ENCODE measurements at regions not wholly inside any gene's neighbourhood (a gene's known extent, or its start where the extent isn't known, plus 50 kb on each side); places are given as distances from the start of the nearest gene placed in this dataset.

- no peak for TF ChIP-seq CTCF (IDR thresholded peaks at IDR 0.05)
- intact Hi-C loops (cut with DNase I): loop anchor here (1.0 kb wide), 1 partner anchor 591 kb away; no protein-coding TSS in a partner anchor
- Histone ChIP-seq H3K4me1 (peaks cover 0 to 7% of the 10 kb centered on the region in 2 donors), H3K4me3 (no peak overlapping the region), H3K9me3 (no peaks in the 10 kb centered on the region), H3K27me3 (no peaks in the 10 kb centered on the region), H3K27ac (no peak overlapping the region), H3K36me3 (no peaks in the 10 kb centered on the region)
- no peak for DNase-seq (ENCODE audit: low spot score in 2 of 2)
Measured at GRCh38 chr2:111705239-111705638, 178.8 kb downstream of the ANAPC1 start.

DNA sequence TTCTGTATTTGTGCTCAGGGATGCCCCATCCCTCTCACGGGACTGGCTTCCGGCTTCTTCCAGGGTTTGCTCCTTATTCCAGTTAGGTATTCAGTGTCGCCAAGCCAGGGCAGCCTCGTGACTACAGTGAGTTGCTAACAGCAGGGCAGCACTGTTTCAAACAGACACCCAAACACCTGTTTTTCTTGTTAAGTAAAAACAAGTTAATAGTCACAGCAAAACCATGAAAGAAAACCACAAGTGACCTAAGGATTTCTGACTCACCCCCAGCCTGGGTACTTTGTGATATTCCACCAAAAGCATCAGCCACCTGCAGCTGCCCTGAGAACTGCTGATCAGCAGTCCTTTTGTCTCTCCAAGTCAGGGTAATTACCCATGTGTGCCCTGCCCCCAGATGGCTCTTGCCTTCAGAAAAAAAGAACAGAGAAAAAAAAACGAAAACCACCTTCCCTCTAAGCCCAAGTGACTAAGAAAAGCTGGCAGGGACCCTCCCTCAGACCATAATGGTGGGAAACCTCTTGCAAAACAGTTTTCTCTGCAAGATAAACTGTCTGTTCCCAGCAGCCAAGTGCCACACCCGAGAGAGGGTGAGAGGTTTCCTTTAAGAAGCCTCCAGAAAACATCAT, 178.2 kb downstream of the ANAPC1 start:
- Histone ChIP-seq H3K27me3 (no peaks in the 10 kb centered on the region), H3K27ac (no peak overlapping the region), H3K36me3 (no peaks in the 10 kb centered on the region), H3K4me1 (peaks cover 0 to 7% of the 10 kb centered on the region in 2 donors), H3K4me3 (no peak overlapping the region), H3K9me3 (no peaks in the 10 kb centered on the region)
- peak in 1 of 2 donors; percentile 63 for DNase-seq (ENCODE audit: low spot score in 2 of 2)
- no peak for TF ChIP-seq CTCF (IDR thresholded peaks at IDR 0.05)
- intact Hi-C loops (cut with DNase I): loop anchor here (1.0 kb wide), 1 partner anchor 592 kb away; no protein-coding TSS in a partner anchor

DNA sequence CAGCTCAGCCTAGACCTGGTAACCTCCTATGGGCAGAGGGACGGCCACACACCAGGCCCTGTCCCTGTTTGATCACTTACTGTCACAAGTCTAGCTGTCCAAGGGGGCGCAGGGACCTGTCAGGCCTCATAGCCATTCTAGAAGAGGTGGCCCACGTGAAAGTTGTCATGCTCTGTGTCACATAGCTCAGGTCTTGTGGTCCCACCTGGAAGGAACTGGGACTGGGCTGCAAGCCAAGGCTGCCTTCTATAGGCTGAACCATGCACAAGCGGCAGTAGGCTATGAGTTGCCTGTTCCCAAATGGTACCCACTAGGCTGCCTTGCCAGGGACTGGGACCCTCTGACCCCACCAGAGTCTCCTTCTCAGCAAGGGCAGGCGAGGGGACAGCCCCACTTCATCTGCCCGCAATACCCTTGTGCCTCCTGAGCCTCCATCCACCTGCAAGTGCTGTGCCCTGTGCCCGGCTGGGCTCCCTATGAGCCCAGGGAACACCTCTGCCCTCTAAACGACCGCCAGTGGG, 177.5 kb downstream of the ANAPC1 start:
- DNase-seq (ENCODE audit: low spot score in 2 of 2): peak in 1 of 2 donors; percentile 50
- H3K36me3 ChIP-seq: no peaks in the 10 kb centered on the region
- no peak overlapping the region for H3K4me3 ChIP-seq
- H3K27ac ChIP-seq: no peak overlapping the region
- H3K4me1 ChIP-seq: peaks cover 0 to 7% of the 10 kb centered on the region in 2 donors
- H3K27me3 ChIP-seq: no peaks in the 10 kb centered on the region
- H3K9me3 ChIP-seq: no peaks in the 10 kb centered on the region
- no peak for TF ChIP-seq CTCF (IDR thresholded peaks at IDR 0.05)
- intact Hi-C loops (cut with DNase I): no loop called here

DNA sequence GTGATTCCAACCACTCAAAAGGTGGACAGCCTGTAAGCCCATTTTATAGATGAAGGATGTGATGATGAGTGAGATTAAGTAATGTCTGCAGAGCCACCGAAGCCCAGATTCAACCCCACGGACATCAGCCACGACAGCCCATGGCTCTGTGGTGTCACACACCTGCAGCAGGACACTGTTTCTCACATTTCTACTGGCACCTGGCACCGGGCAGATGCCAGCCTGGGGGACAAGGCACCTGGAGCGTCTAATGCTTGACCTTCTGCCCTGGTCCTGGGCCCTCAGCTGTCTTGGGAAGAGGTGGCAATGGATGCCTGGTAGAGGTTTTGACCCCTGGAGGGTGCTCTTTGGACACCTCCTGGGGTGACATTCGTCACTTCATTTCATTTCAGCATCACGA, 176.3 kb downstream of the ANAPC1 start:
- H3K4me3 ChIP-seq: no peak overlapping the region
- DNase-seq (ENCODE audit: low spot score in 2 of 2): peak in 1 of 2 donors; percentile 27
- H3K27me3 ChIP-seq: no peaks in the 10 kb centered on the region
- TF ChIP-seq CTCF (IDR thresholded peaks at IDR 0.05): no peak
- intact Hi-C loops (cut with DNase I): no loop called here
- H3K27ac ChIP-seq: no peak overlapping the region
- H3K4me1 ChIP-seq: peaks cover 0 to 7% of the 10 kb centered on the region in 2 donors
- no peaks in the 10 kb centered on the region for H3K9me3 ChIP-seq
- no peaks in the 10 kb centered on the region for H3K36me3 ChIP-seq

GRCh38 chr2:111708476-111709180, 175.4 kb downstream of the ANAPC1 start:
- H3K27me3 ChIP-seq: no peaks in the 10 kb centered on the region
- H3K36me3 ChIP-seq: no peaks in the 10 kb centered on the region
- no peak overlapping the region for H3K27ac ChIP-seq
- TF ChIP-seq CTCF (IDR thresholded peaks at IDR 0.05): no peak
- DNase-seq (ENCODE audit: low spot score in 2 of 2): peak in 1 of 2 donors; percentile 47
- no peak overlapping the region for H3K4me3 ChIP-seq
- peaks cover 0 to 7% of the 10 kb centered on the region in 2 donors for H3K4me1 ChIP-seq
- intact Hi-C loops (cut with DNase I): no loop called here
- no peaks in the 10 kb centered on the region for H3K9me3 ChIP-seq

Measured in ascending aorta (tissue), 2 donors.